ENCODE measurements at regions not wholly inside any gene's neighbourhood (a gene's known extent, or its start where the extent isn't known, plus 50 kb on each side); places are given as distances from the start of the nearest gene placed in this dataset.

DNA sequence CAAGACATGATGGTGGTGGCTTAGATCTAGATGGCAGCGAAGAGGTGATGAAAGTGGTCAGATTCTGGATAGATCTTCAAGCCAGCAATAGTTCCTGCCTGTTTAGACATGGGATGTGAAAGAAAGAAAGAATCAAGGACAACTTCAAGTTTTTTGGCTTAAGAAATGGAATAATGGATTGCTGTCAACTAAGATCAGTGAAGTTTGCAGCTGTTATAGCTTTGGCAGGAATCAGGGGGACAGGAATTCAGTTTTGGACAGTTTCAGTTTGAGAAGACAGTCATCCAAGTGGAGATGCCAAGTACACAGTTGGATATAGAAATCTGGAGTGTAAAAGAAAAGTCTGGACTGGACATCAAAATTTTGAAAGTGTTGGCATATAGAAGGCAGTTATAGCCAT lies 283.7 kb upstream of the PKDCC start:
- Histone ChIP-seq H3K27ac (no peak overlapping the region), H3K9me3 (no peaks in the 10 kb centered on the region), H3K4me1 (no peaks in the 10 kb centered on the region), H3K27me3 (no peaks in the 10 kb centered on the region), H3K4me3 (no peak overlapping the region), H3K36me3 (no peaks in the 10 kb centered on the region)
- DNase-seq, result no peak
- 88 to 91% methylated on average over 1 of the region's 1 CpG for WGBS, 2 donors
- intact Hi-C loops (cut with DNase I), result no loop called here
- TF ChIP-seq EP300 (IDR thresholded peaks at IDR 0.05), result no peak
- TF ChIP-seq, protein P1, sequence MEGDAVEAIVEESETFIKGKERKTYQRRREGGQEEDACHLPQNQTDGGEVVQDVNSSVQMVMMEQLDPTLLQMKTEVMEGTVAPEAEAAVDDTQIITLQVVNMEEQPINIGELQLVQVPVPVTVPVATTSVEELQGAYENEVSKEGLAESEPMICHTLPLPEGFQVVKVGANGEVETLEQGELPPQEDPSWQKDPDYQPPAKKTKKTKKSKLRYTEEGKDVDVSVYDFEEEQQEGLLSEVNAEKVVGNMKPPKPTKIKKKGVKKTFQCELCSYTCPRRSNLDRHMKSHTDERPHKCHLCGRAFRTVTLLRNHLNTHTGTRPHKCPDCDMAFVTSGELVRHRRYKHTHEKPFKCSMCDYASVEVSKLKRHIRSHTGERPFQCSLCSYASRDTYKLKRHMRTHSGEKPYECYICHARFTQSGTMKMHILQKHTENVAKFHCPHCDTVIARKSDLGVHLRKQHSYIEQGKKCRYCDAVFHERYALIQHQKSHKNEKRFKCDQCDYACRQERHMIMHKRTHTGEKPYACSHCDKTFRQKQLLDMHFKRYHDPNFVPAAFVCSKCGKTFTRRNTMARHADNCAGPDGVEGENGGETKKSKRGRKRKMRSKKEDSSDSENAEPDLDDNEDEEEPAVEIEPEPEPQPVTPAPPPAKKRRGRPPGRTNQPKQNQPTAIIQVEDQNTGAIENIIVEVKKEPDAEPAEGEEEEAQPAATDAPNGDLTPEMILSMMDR (IDR thresholded peaks at IDR 0.05), result no peak
- TF ChIP-seq POLR2AphosphoS5 (IDR thresholded peaks at IDR 0.05), result no peak
- TF ChIP-seq POLR2A (IDR thresholded peaks at IDR 0.05), result no peak

DNA sequence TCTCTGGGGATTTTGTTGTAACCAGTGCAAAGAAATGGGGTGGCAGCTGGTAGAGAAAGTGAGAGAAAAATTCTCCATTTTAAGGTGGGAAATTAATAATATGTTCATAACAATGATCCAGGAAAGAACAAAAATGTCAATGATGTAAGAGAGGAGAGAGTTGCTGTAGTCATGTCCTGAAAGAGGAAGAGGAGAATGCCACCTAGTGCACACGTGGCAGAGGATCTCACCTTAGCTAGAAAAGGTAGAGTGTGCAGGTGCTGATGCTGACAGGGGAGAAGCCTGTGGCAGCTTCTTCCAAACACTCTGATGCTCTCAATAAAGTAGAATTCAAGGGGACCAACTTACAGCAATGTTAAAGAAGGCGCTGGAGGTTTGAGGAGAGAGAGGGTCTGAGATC lies 282.9 kb upstream of the PKDCC start:
- no peak overlapping the region for H3K4me3 ChIP-seq
- no peaks in the 10 kb centered on the region for H3K36me3 ChIP-seq
- intact Hi-C loops (cut with DNase I), result no loop called here
- 69 to 75% methylated on average over 2 of the region's 2 CpGs for WGBS, 2 donors
- no peaks in the 10 kb centered on the region for H3K27me3 ChIP-seq
- TF ChIP-seq, protein P1 (IDR thresholded peaks at IDR 0.05), result no peak
- no peak for TF ChIP-seq POLR2A (IDR thresholded peaks at IDR 0.05)
- no peak for TF ChIP-seq EP300 (IDR thresholded peaks at IDR 0.05)
- TF ChIP-seq POLR2AphosphoS5 (IDR thresholded peaks at IDR 0.05), result no peak
- H3K27ac ChIP-seq, result no peak overlapping the region
- no peak for DNase-seq
- H3K4me1 ChIP-seq, result no peaks in the 10 kb centered on the region
- no peaks in the 10 kb centered on the region for H3K9me3 ChIP-seq

DNA sequence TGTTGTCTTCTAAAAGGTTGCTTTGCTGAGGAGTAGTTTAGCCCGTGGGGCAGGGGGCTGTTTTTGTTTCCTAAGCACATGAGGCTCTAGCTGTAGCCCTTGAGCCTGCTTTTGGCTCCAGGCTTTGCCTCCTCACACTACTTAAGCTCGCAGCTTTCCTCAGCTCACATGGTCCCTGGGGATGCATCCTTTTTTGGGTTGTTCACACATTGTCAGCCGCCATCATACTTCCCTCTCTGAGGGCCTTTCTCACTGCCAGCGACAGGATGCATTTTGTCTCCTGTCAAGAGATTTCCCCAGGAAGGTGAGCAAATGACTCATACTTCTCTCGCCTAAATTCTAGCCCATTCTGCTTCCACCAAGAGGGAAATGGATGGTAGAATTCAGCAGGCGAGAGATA lies 279.5 kb upstream of the PKDCC start:
- H3K4me1 ChIP-seq, result no peaks in the 10 kb centered on the region
- 62 to 75% methylated on average over 6 of the region's 6 CpGs for WGBS, 2 donors
- TF ChIP-seq POLR2A (IDR thresholded peaks at IDR 0.05) (no peak), POLR2AphosphoS5 (IDR thresholded peaks at IDR 0.05) (no peak), EP300 (IDR thresholded peaks at IDR 0.05) (no peak)
- TF ChIP-seq, protein P1 (IDR thresholded peaks at IDR 0.05), result no peak
- intact Hi-C loops (cut with DNase I), result no loop called here
- no peak overlapping the region for H3K4me3 ChIP-seq
- DNase-seq, result no peak
- H3K27ac ChIP-seq, result no peak overlapping the region
- H3K27me3 ChIP-seq, result no peaks in the 10 kb centered on the region
- H3K36me3 ChIP-seq, result no peaks in the 10 kb centered on the region
- no peaks in the 10 kb centered on the region for H3K9me3 ChIP-seq

DNA sequence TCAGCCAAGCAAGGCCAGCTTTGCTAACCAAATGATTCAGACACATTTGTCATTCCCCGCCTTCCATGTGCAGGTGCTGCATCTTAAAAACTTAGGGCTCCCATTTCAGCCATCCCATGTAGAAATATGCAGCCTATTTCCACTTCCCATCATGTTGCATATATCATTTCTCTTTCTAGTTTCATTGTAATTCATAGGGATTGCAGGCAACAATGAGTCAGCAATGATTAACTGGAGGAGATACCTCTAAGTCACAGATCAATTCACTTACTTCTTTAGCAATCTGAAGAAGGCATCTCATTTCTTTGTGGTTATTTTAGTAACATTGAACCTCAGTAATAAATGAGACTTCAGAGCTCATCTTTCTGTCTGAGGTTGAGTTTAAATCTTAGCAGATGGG lies 276.1 kb upstream of the PKDCC start:
- no peaks in the 10 kb centered on the region for H3K36me3 ChIP-seq
- H3K9me3 ChIP-seq, result no peaks in the 10 kb centered on the region
- no peaks in the 10 kb centered on the region for H3K4me1 ChIP-seq
- DNase-seq, result no peak
- TF ChIP-seq EP300 (IDR thresholded peaks at IDR 0.05), result no peak
- TF ChIP-seq, protein P1 (IDR thresholded peaks at IDR 0.05), result no peak
- TF ChIP-seq POLR2AphosphoS5 (IDR thresholded peaks at IDR 0.05), result no peak
- H3K4me3 ChIP-seq, result no peak overlapping the region
- H3K27me3 ChIP-seq, result no peaks in the 10 kb centered on the region
- H3K27ac ChIP-seq, result no peak overlapping the region
- WGBS, 2 donors, result 86 to 100% methylated on average over 1 of the region's 1 CpG
- intact Hi-C loops (cut with DNase I), result no loop called here

DNA sequence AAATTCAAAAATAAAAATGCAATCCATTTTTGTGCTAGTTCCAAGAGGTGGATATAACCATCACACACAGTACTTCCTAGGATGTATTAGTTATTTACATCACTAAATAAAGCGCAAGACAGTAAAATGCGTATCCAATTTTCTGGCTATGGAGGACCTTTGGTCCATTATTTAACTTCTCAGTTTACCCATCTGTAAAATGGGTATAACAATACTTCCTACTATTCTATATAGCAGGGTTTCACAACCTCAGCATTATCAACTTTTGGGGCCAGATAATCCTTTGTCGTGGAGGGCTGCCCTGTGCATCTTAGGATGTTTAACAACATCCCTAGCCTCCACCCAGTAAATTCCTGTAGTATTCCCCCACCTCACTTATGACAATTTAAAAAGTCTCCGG lies 275.1 kb upstream of the PKDCC start:
- H3K9me3 ChIP-seq, result no peaks in the 10 kb centered on the region
- H3K36me3 ChIP-seq, result no peaks in the 10 kb centered on the region
- intact Hi-C loops (cut with DNase I), result no loop called here
- DNase-seq, result no peak
- H3K27me3 ChIP-seq, result no peaks in the 10 kb centered on the region
- WGBS, 2 donors, result 93% methylated on average over 4 of the region's 4 CpGs
- TF ChIP-seq POLR2A (IDR thresholded peaks at IDR 0.05) (no peak), EP300 (IDR thresholded peaks at IDR 0.05) (no peak), POLR2AphosphoS5 (IDR thresholded peaks at IDR 0.05) (no peak)
- TF ChIP-seq, protein P1 (IDR thresholded peaks at IDR 0.05), result no peak
- H3K27ac ChIP-seq, result no peak overlapping the region
- H3K4me3 ChIP-seq, result no peak overlapping the region
- H3K4me1 ChIP-seq, result no peaks in the 10 kb centered on the region

Measured in sigmoid colon (tissue), 6 donors.